ENCODE measurements at regions not wholly inside any gene's neighbourhood (a gene's known extent, or its start where the extent isn't known, plus 50 kb on each side); places are given as distances from the start of the nearest gene placed in this dataset.

- no peak for TF ChIP-seq ZFX (IDR thresholded peaks at IDR 0.05; ENCODE audit: borderline replicate concordance)
- TF ChIP-seq, protein P1, sequence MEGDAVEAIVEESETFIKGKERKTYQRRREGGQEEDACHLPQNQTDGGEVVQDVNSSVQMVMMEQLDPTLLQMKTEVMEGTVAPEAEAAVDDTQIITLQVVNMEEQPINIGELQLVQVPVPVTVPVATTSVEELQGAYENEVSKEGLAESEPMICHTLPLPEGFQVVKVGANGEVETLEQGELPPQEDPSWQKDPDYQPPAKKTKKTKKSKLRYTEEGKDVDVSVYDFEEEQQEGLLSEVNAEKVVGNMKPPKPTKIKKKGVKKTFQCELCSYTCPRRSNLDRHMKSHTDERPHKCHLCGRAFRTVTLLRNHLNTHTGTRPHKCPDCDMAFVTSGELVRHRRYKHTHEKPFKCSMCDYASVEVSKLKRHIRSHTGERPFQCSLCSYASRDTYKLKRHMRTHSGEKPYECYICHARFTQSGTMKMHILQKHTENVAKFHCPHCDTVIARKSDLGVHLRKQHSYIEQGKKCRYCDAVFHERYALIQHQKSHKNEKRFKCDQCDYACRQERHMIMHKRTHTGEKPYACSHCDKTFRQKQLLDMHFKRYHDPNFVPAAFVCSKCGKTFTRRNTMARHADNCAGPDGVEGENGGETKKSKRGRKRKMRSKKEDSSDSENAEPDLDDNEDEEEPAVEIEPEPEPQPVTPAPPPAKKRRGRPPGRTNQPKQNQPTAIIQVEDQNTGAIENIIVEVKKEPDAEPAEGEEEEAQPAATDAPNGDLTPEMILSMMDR (IDR thresholded peaks at IDR 0.05): no peak
Observed at GRCh38 chr6:66664112-66664511, 957.1 kb upstream of the EYS start.
